H9 (cell line): ENCODE measurements at regions not wholly inside any gene's neighbourhood (a gene's known extent, or its start where the extent isn't known, plus 50 kb on each side); places are given as distances from the start of the nearest gene placed in this dataset.

ENCODE experiments used
- DNase-seq: peaks from one replicate; pipeline ENCODE4 v3.0.0-alpha.2; 2017
- H2AFZ ChIP-seq: one replicate; pipeline ENCODE4 v1.6.1; 2013; ENCODE audit warnings: mild to moderate bottlenecking, low read length, control low read depth, moderate library complexity
- H2AK5ac ChIP-seq: 2 replicates; pipeline ENCODE4 v1.6.1; 2013; ENCODE audit warnings: low read length, control low read depth, mixed read lengths; ENCODE audit not compliant: insufficient read length
- H2BK120ac ChIP-seq: one replicate; pipeline ENCODE4 v1.6.1; 2013; ENCODE audit warnings: low read depth, mild to moderate bottlenecking, low read length, control low read depth, inconsistent platforms; ENCODE audit not compliant: poor library complexity, severe bottlenecking
- H2BK12ac ChIP-seq: 2 replicates; pipeline ENCODE4 v1.6.1; 2013; ENCODE audit warnings: low read length, control low read depth, mixed read lengths, low read depth; ENCODE audit not compliant: insufficient read length
- H2BK15ac ChIP-seq: 2 replicates; pipeline ENCODE4 v1.6.1; 2013; ENCODE audit warnings: low read depth, low read length, control low read depth
- H2BK20ac ChIP-seq: one replicate; pipeline ENCODE4 v1.6.1; 2013; ENCODE audit warnings: low read depth, mild to moderate bottlenecking, low read length, control low read depth, inconsistent platforms; ENCODE audit not compliant: poor library complexity, severe bottlenecking
- H2BK5ac ChIP-seq: 2 replicates; pipeline ENCODE4 v1.6.1; 2013; ENCODE audit warnings: low read length, control low read depth, mixed read lengths; ENCODE audit not compliant: insufficient read length
- H3K14ac ChIP-seq: 2 replicates; pipeline ENCODE4 v1.6.1; 2013; ENCODE audit warnings: low read length, control low read depth; ENCODE audit not compliant: insufficient read depth
- H3K18ac ChIP-seq: 2 replicates; pipeline ENCODE4 v1.6.1; 2013; ENCODE audit warnings: low read depth, mild to moderate bottlenecking, mixed read lengths, low read length, control low read depth; ENCODE audit not compliant: insufficient read length
- H3K23ac ChIP-seq: 2 replicates; pipeline ENCODE4 v1.6.1; 2013; ENCODE audit warnings: low read length, control low read depth, mixed read lengths, low read depth; ENCODE audit not compliant: insufficient read length
- H3K23me2 ChIP-seq: 2 replicates; pipeline ENCODE4 v1.6.1; 2013; ENCODE audit warnings: low read depth, mild to moderate bottlenecking, mixed read lengths, low read length, control low read depth; ENCODE audit not compliant: insufficient read length, poor library complexity, severe bottlenecking
- H3K27ac ChIP-seq: 2 replicates; pipeline ENCODE4 v1.5.1; 2013; ENCODE audit warnings: low read length, control low read depth, mixed read lengths, low read depth; ENCODE audit not compliant: insufficient read length
- H3K27me3 ChIP-seq: 2 replicates; pipeline ENCODE4 v1.6.1; 2013; ENCODE audit warnings: low read length, control low read depth, inconsistent platforms; ENCODE audit not compliant: insufficient read depth
- H3K4ac ChIP-seq: 2 replicates; pipeline ENCODE4 v1.6.1; 2013; ENCODE audit warnings: low read depth, mild to moderate bottlenecking, control low read depth, inconsistent platforms, low read length, moderate library complexity
- H3K4me1 ChIP-seq: 2 replicates; pipeline ENCODE4 v1.6.1; 2013; ENCODE audit warnings: low read length, control low read depth, inconsistent platforms; ENCODE audit not compliant: insufficient read depth
- H3K4me2 ChIP-seq: 2 replicates; pipeline ENCODE4 v1.6.1; 2013; ENCODE audit warnings: low read length, control low read depth, mixed read lengths; ENCODE audit not compliant: insufficient read length, insufficient read depth
- H3K56ac ChIP-seq: 2 replicates; pipeline ENCODE4 v1.6.1; 2013; ENCODE audit warnings: low read depth, mild to moderate bottlenecking, mixed read lengths, low read length, control low read depth; ENCODE audit not compliant: insufficient read length
- H3K79me1 ChIP-seq: 2 replicates; pipeline ENCODE4 v1.6.1; 2013; ENCODE audit warnings: low read depth, mild to moderate bottlenecking, moderate library complexity, low read length, control low read depth, inconsistent platforms; ENCODE audit not compliant: insufficient read depth, poor library complexity, severe bottlenecking
- H3K79me2 ChIP-seq: 2 replicates; pipeline ENCODE4 v1.6.1; 2013; ENCODE audit warnings: low read length, control low read depth, inconsistent platforms; ENCODE audit not compliant: insufficient read depth
- H3K9ac ChIP-seq: 2 replicates; pipeline ENCODE4 v1.6.1; 2013; ENCODE audit warnings: low read length, control low read depth, mixed read lengths; ENCODE audit not compliant: insufficient read length; ENCODE audit errors: extremely low read depth
- H3K9me3 ChIP-seq: one replicate; pipeline ENCODE4 v1.6.1; 2013; ENCODE audit warnings: low read depth, low read length, inconsistent platforms; ENCODE audit not compliant: control insufficient read depth
- H3T11ph ChIP-seq: one replicate; pipeline ENCODE4 v1.6.1; 2013; ENCODE audit warnings: mild to moderate bottlenecking, low read length, control low read depth, inconsistent platforms
- H4K20me1 ChIP-seq: one replicate; pipeline ENCODE4 v1.6.1; 2013; ENCODE audit not compliant: control insufficient read depth, insufficient read length, insufficient read depth
- H4K5ac ChIP-seq: 2 replicates; pipeline ENCODE4 v1.6.1; 2013; ENCODE audit warnings: low read depth, mild to moderate bottlenecking, mixed read lengths, low read length, control low read depth; ENCODE audit not compliant: insufficient read length
- H4K8ac ChIP-seq: replicated peaks from 2 replicates; pipeline ENCODE4 v1.6.1; 2013; ENCODE audit warnings: low read length, control low read depth, mixed read lengths, low read depth; ENCODE audit not compliant: insufficient read length
- H4K91ac ChIP-seq: 2 replicates; pipeline ENCODE4 v1.6.1; 2013; ENCODE audit warnings: low read depth, mild to moderate bottlenecking, moderate library complexity, mixed read lengths, low read length, control low read depth; ENCODE audit not compliant: insufficient read length
- H3K27ac Mint-ChIP-seq, 3 experiments: 2 replicates in 2 of 3; 3 replicates in 1 of 3; pipeline ENCODE4 v1.8.0; 2020 to 2021; ENCODE audit warnings: mixed read lengths in 3 of 3, mild to moderate bottlenecking in 1 of 3, moderate library complexity in 1 of 3
- H3K27me3 Mint-ChIP-seq: 2 replicates; pipeline ENCODE4 v1.8.0; 2021; ENCODE audit warnings: low read depth, mild to moderate bottlenecking, moderate library complexity, mixed read lengths
- H3K36me3 Mint-ChIP-seq, 3 experiments: 2 replicates in 2 of 3; 3 replicates in 1 of 3; pipeline ENCODE4 v1.8.0; 2020 to 2021; ENCODE audit warnings: low read depth in 3 of 3, mixed read lengths in 3 of 3; ENCODE audit not compliant: insufficient read depth in 1 of 3
- H3K4me1 Mint-ChIP-seq, 2 experiments: 2 replicates each; pipeline ENCODE4 v1.8.0; 2020; ENCODE audit warnings: mixed read lengths in 2 of 2
- H3K4me3 Mint-ChIP-seq, 2 experiments: 2 replicates in 1 of 2; 3 replicates in 1 of 2; pipeline ENCODE4 v1.8.0; 2020 to 2021; ENCODE audit warnings: mild to moderate bottlenecking in 2 of 2, mixed read lengths in 2 of 2, moderate library complexity in 1 of 2
- H3K9me3 Mint-ChIP-seq, 2 experiments: 2 replicates in 1 of 2; 3 replicates in 1 of 2; pipeline ENCODE4 v1.8.0; 2020; ENCODE audit warnings: mild to moderate bottlenecking in 2 of 2, mixed read lengths in 2 of 2, moderate library complexity in 1 of 2
- CTCF ChIP-seq: fragments of 200-600 bp; sonication (generic); conservative IDR thresholded peaks from 3 replicates; pipeline ENCODE4 v1.8.0; 2021; ENCODE audit warnings: antibody characterized with exemption, mild to moderate bottlenecking
- WGBS: extraction: QIAGEN DNeasy Blood & Tissue Kit; methylation state at CpG from one replicate; pipeline ENCODE4 v1.1.7; 2013; ENCODE audit warnings: missing lambda C conversion rate, low lambda C conversion rate, mixed read lengths; ENCODE audit not compliant: insufficient read length; ENCODE audit errors: extremely low coverage; 5-methylcytosine and 5-hydroxymethylcytosine counted together

- no peak overlapping the region for H3K27ac Mint-ChIP-seq
- TF ChIP-seq CTCF: no peak
- H3K9me3 Mint-ChIP-seq: no peaks in the 10 kb centered on the region
- H3K36me3 Mint-ChIP-seq: no peaks in the 10 kb centered on the region
- Histone ChIP-seq H3K9me3 (no peaks in the 10 kb centered on the region), H3K14ac (no peak overlapping the region), H4K8ac (no peak overlapping the region), H3K4me2 (no peak overlapping the region), H2BK120ac (no peak overlapping the region), H2BK5ac (no peak overlapping the region), H4K5ac (no peak overlapping the region), H2BK15ac (no peak overlapping the region), H3K56ac (no peak overlapping the region), H3K79me2 (no peaks in the 10 kb centered on the region), H2AFZ (no peak overlapping the region), H2AK5ac (no peak overlapping the region), H3K27me3 (no peaks in the 10 kb centered on the region), H3K23ac (no peak overlapping the region), H3K4me1 (no peaks in the 10 kb centered on the region), H3T11ph (no peak overlapping the region), H3K9ac (no peak overlapping the region), H3K23me2 (no peaks in the 10 kb centered on the region), H3K4ac (no peak overlapping the region), H4K20me1 (no peaks in the 10 kb centered on the region), H2BK20ac (no peak overlapping the region), H3K18ac (no peak overlapping the region), H3K27ac (no peak overlapping the region), H2BK12ac (no peak overlapping the region), H4K91ac (no peak overlapping the region), H3K79me1 (no peaks in the 10 kb centered on the region)
- no CpG with 5 or more reads among the region's 1 CpG for WGBS
- no peaks in the 10 kb centered on the region for H3K4me1 Mint-ChIP-seq
- no peak overlapping the region for H3K4me3 Mint-ChIP-seq
- H3K27me3 Mint-ChIP-seq: no peaks in the 10 kb centered on the region
- DNase-seq: no peak
Observed at GRCh38 chr14:46215801-46216200, 435.8 kb downstream of the RPL10L start.
